ENCODE measurements at regions not wholly inside any gene's neighbourhood (a gene's known extent, or its start where the extent isn't known, plus 50 kb on each side); places are given as distances from the start of the nearest gene placed in this dataset.

GRCh38 chr13:106047859-106048258, 487.6 kb downstream of the EFNB2 start:
- DNase-seq (ENCODE audit: low read depth, low spot score): no peak

GRCh38 chr13:106042996-106043581, 492.4 kb downstream of the EFNB2 start:
- DNase-seq (ENCODE audit: low read depth, low spot score): no peak

GRCh38 chr13:106041445-106041844, 494.0 kb downstream of the EFNB2 start:
- DNase-seq (ENCODE audit: low read depth, low spot score): no peak

- DNase-seq (ENCODE audit: low read depth, low spot score): no peak
Measured at GRCh38 chr13:106038752-106039151, 496.7 kb downstream of the EFNB2 start.

GRCh38 chr13:106036870-106037269, 498.6 kb downstream of the EFNB2 start:
- no peak for DNase-seq (ENCODE audit: low read depth, low spot score)

GRCh38 chr13:106034201-106034600, 501.3 kb downstream of the EFNB2 start:
- DNase-seq (ENCODE audit: low read depth, low spot score): no peak

- DNase-seq (ENCODE audit: low read depth, low spot score): no peak
Measured at GRCh38 chr13:106033659-106034058, 501.8 kb downstream of the EFNB2 start.

- no peak for DNase-seq (ENCODE audit: low read depth, low spot score)
Measured at GRCh38 chr13:106032441-106032840, 503.0 kb downstream of the EFNB2 start.

GRCh38 chr13:106029676-106030290, 505.7 kb downstream of the EFNB2 start:
- no peak for DNase-seq (ENCODE audit: low read depth, low spot score)

GRCh38 chr13:106028911-106029310, 506.6 kb downstream of the EFNB2 start:
- DNase-seq (ENCODE audit: low read depth, low spot score): no peak

GRCh38 chr13:106011600-106011999, 523.9 kb downstream of the EFNB2 start:
- no peak for DNase-seq (ENCODE audit: low read depth, low spot score)

- no peak for DNase-seq (ENCODE audit: low read depth, low spot score)
Measured at GRCh38 chr13:106010836-106011235, 524.6 kb downstream of the EFNB2 start.

GRCh38 chr13:106008540-106008939, 526.9 kb downstream of the EFNB2 start:
- DNase-seq (ENCODE audit: low read depth, low spot score): no peak

GRCh38 chr13:106007156-106007555, 528.3 kb downstream of the EFNB2 start:
- no peak for DNase-seq (ENCODE audit: low read depth, low spot score)

- DNase-seq (ENCODE audit: low read depth, low spot score): no peak
Measured at GRCh38 chr13:106003651-106004050, 531.8 kb downstream of the EFNB2 start.

- DNase-seq (ENCODE audit: low read depth, low spot score): no peak
Measured at GRCh38 chr13:106001443-106001842, 534.0 kb downstream of the EFNB2 start.

GRCh38 chr13:105997581-105998550, 537.6 kb downstream of the EFNB2 start:
- DNase-seq (ENCODE audit: low read depth, low spot score): no peak

GRCh38 chr13:105996391-105997025, 539.0 kb downstream of the EFNB2 start:
- no peak for DNase-seq (ENCODE audit: low read depth, low spot score)

GRCh38 chr13:105994340-105994739, 541.1 kb downstream of the EFNB2 start:
- DNase-seq (ENCODE audit: low read depth, low spot score): no peak

GRCh38 chr13:105991622-105992277, 543.7 kb downstream of the EFNB2 start:
- DNase-seq (ENCODE audit: low read depth, low spot score): no peak

- no peak for DNase-seq (ENCODE audit: low read depth, low spot score)
Measured at GRCh38 chr13:105991131-105991530, 544.3 kb downstream of the EFNB2 start.

Data from pulmonary artery endothelial cell (primary cell).